Kidney epithelial cell (primary cell): ENCODE measurements at regions not wholly inside any gene's neighbourhood (a gene's known extent, or its start where the extent isn't known, plus 50 kb on each side); places are given as distances from the start of the nearest gene placed in this dataset.

Source experiments
- DNase-seq: peaks from one replicate; pipeline ENCODE4 v3.0.0-alpha.2; 2010; ENCODE audit warnings: low read depth
- H3K27me3 ChIP-seq: 2 replicates; pipeline ENCODE4 v1.6.0; 2011; ENCODE audit warnings: low read length; ENCODE audit not compliant: control insufficient read depth, insufficient read depth
- H3K36me3 ChIP-seq: 2 replicates; pipeline ENCODE4 v1.5.1; 2011; ENCODE audit warnings: low read length; ENCODE audit not compliant: control insufficient read depth, insufficient read depth
- H3K4me3 ChIP-seq: 2 replicates; pipeline ENCODE4 v1.5.1; 2011; ENCODE audit warnings: low read depth, mild to moderate bottlenecking, control low read depth, low read length
- CTCF ChIP-seq: IDR thresholded peaks from 2 replicates; pipeline ENCODE4 v1.5.1; 2011; ENCODE audit warnings: mild to moderate bottlenecking, moderate library complexity, low read length, control low read depth, inconsistent platforms; ENCODE audit not compliant: insufficient read depth, poor library complexity, severe bottlenecking

GRCh38 chr5:2192496-2192895 is 309.8 kb upstream of the IRX4 start:
- no peak for TF ChIP-seq CTCF

GRCh38 chr5:2191972-2192371 is 309.2 kb upstream of the IRX4 start:
- Histone ChIP-seq H3K4me3 (no peak overlapping the region), H3K36me3 (no peaks in the 10 kb centered on the region), H3K27me3 (peaks cover 4% of the 10 kb centered on the region)
- DNase-seq, result no peak
- no peak for TF ChIP-seq CTCF

More at GRCh38 chr5:2192496-2192895, 309.8 kb upstream of the IRX4 start:
- peaks cover 5% of the 10 kb centered on the region for H3K27me3 ChIP-seq
- DNase-seq, result no peak
- H3K36me3 ChIP-seq, result no peaks in the 10 kb centered on the region
- H3K4me3 ChIP-seq, result no peak overlapping the region

- no peaks in the 10 kb centered on the region for H3K27me3 ChIP-seq
- H3K4me3 ChIP-seq, result no peak overlapping the region
- H3K36me3 ChIP-seq, result no peaks in the 10 kb centered on the region
- TF ChIP-seq CTCF, result no peak
- DNase-seq, result no peak
Measured at GRCh38 chr5:2190549-2190948, 307.8 kb upstream of the IRX4 start.

- DNase-seq, result no peak
- Histone ChIP-seq H3K27me3 (no peaks in the 10 kb centered on the region), H3K4me3 (no peak overlapping the region), H3K36me3 (no peaks in the 10 kb centered on the region)
- TF ChIP-seq CTCF, result no peak
Measured at GRCh38 chr5:2188661-2189060, 305.9 kb upstream of the IRX4 start.

GRCh38 chr5:2188137-2188536 is 305.4 kb upstream of the IRX4 start:
- H3K4me3 ChIP-seq, result no peak overlapping the region
- TF ChIP-seq CTCF, result no peak
- no peaks in the 10 kb centered on the region for H3K36me3 ChIP-seq
- DNase-seq, result no peak
- no peaks in the 10 kb centered on the region for H3K27me3 ChIP-seq

- Histone ChIP-seq H3K36me3 (no peaks in the 10 kb centered on the region), H3K27me3 (no peaks in the 10 kb centered on the region), H3K4me3 (no peak overlapping the region)
- no peak for TF ChIP-seq CTCF
- no peak for DNase-seq
Measured at GRCh38 chr5:2187687-2188086, 305.0 kb upstream of the IRX4 start.
